K562 (cell line): ENCODE measurements at regions not wholly inside any gene's neighbourhood (a gene's known extent, or its start where the extent isn't known, plus 50 kb on each side); places are given as distances from the start of the nearest gene placed in this dataset.

ENCODE experiments used
- ATAC-seq: fragments of 200-7000 bp; cut with Tn5 transposase; 3 replicates; pipeline ENCODE4 v1.9.1; 2020; ENCODE audit warnings: moderate library complexity
- BruUV-seq: library from RNA; stranded (reverse); fragments of 400-500 nt; replicated peaks from 2 replicates; lab custom pipeline; 2021; lab: Mats Ljungman, UMichigan
- CTCF ChIA-PET: fragments of 300-600 bp; formaldehyde crosslinking; extraction: SDS; loops from one replicate; lab custom pipeline; 2021; ENCODE audit warnings: low intra/inter-chr PET ratio; lab: Yijun Ruan, JAX
- POLR2A ChIA-PET: fragments of 300-600, 350-650 bp; sonication (Branson Sonifier 250); formaldehyde crosslinking; extraction: SDS; loops from one replicate; lab custom pipeline; 2021; ENCODE audit warnings: antibody characterized with exemption, inconsistent platforms; lab: Yijun Ruan, JAX
- DNase-seq, 4 experiments: peaks; one replicate each; pipeline versions ENCODE4 v3.0.0 to v3.0.0-alpha.2; 2011 to 2018; ENCODE audit warnings: low spot score in 3 of 4, mixed read lengths in 3 of 4; ENCODE audit errors: extremely low read depth in 1 of 4
- FAIRE-seq: peaks from 2 replicates; lab custom pipeline; 2011; peaks lifted over from hg19 to GRCh38; lab: Jason Lieb, UNC
- H2AFZ ChIP-seq: 2 replicates; pipeline ENCODE4 v1.6.0; 2011; ENCODE audit warnings: low read depth, low read length, control low read depth, inconsistent platforms
- H3K27ac ChIP-seq: fragments of 200-600 bp; 3 replicates; pipeline ENCODE4 v1.8.0; 2011; ENCODE audit warnings: low read depth, mild to moderate bottlenecking, control low read depth, inconsistent platforms, low read length, moderate library complexity, mixed read lengths; ENCODE audit errors: extremely low read depth
- H3K27me3 ChIP-seq, 2 experiments: fragments of 300-600 bp in 1 of 2; 2 replicates in 1 of 2; 3 replicates in 1 of 2; pipeline versions ENCODE4 v1.6.0 to v1.8.0; 2011; ENCODE audit warnings: inconsistent platforms in 2 of 2, low read length in 2 of 2, mild to moderate bottlenecking in 1 of 2, mixed read lengths in 1 of 2, moderate library complexity in 1 of 2; ENCODE audit not compliant: control insufficient read depth in 2 of 2, insufficient read depth in 2 of 2
- H3K36me3 ChIP-seq: fragments of 300-600 bp; 3 replicates; pipeline ENCODE4 v1.8.0; 2011; ENCODE audit warnings: mild to moderate bottlenecking, low read length, inconsistent platforms; ENCODE audit not compliant: control insufficient read depth, insufficient read depth
- H3K4me1 ChIP-seq, 2 experiments: fragments of 200-600 bp in 1 of 2; replicated peaks in 1 of 2; 2 replicates in 1 of 2; 3 replicates in 1 of 2; pipeline versions ENCODE4 v1.5.1 to v1.8.0; 2011; ENCODE audit warnings: inconsistent platforms in 2 of 2, low read length in 2 of 2, mild to moderate bottlenecking in 1 of 2, mixed read lengths in 1 of 2, moderate library complexity in 1 of 2; ENCODE audit not compliant: control insufficient read depth in 2 of 2, insufficient read depth in 2 of 2
- H3K4me2 ChIP-seq: 2 replicates; pipeline ENCODE4 v1.6.1; 2011; ENCODE audit warnings: low read length, control low read depth, inconsistent platforms, mixed read lengths; ENCODE audit not compliant: insufficient read depth
- H3K4me3 ChIP-seq: fragments of 200-600 bp; sonication (generic), shearing (Covaris generic); 2 replicates; pipeline ENCODE4 v1.5.1; 2016; ENCODE audit warnings: control low read depth, inconsistent platforms
- H3K79me2 ChIP-seq: fragments of 200-600 bp; 3 replicates; pipeline ENCODE4 v1.8.0; 2011; ENCODE audit warnings: low read length, inconsistent platforms; ENCODE audit not compliant: control insufficient read depth, insufficient read depth
- H3K9ac ChIP-seq, 2 experiments: 2 replicates each; pipeline versions ENCODE4 v1.6.0 to v1.6.1; 2011; ENCODE audit warnings: low read depth in 2 of 2, low read length in 2 of 2, control low read depth in 1 of 2, inconsistent platforms in 1 of 2, mild to moderate bottlenecking in 1 of 2, mixed read lengths in 1 of 2; ENCODE audit not compliant: insufficient read depth in 1 of 2
- H3K9me1 ChIP-seq: one replicate; pipeline ENCODE4 v1.6.0; 2011; ENCODE audit warnings: inconsistent platforms, mild to moderate bottlenecking, low read length, moderate library complexity; ENCODE audit not compliant: control insufficient read depth, insufficient read depth
- H3K9me3 ChIP-seq: replicated peaks from 2 replicates; pipeline ENCODE4 v1.5.1; 2011; ENCODE audit warnings: low read depth, low read length, inconsistent platforms; ENCODE audit not compliant: control insufficient read depth, insufficient read depth
- H4K20me1 ChIP-seq: replicated peaks from 2 replicates; pipeline ENCODE4 v1.6.1; 2011; ENCODE audit warnings: low read length, inconsistent platforms, mixed read lengths; ENCODE audit not compliant: control insufficient read depth, insufficient read depth
- BDP1 ChIP-seq: IDR thresholded peaks from 3 replicates; pipeline ENCODE4 v1.6.1; 2011; ENCODE audit not compliant: insufficient read length, insufficient read depth
- BRD9 ChIP-seq: fragments of 450-650 bp; IDR thresholded peaks from 2 replicates; pipeline ENCODE4 v1.6.1; 2018; ENCODE audit warnings: low read depth; ENCODE audit not compliant: partially characterized antibody
- E4F1 ChIP-seq: fragments of 250-450 bp; sonication (Bioruptor Pico); IDR thresholded peaks from 2 replicates; pipeline ENCODE4 v1.5.0; 2021; ENCODE audit warnings: mild to moderate bottlenecking, borderline replicate concordance
- ESRRA ChIP-seq: fragments of 450-650 bp; IDR thresholded peaks from 2 replicates; pipeline ENCODE4 v1.6.1; 2014; ENCODE audit warnings: low read depth, mild to moderate bottlenecking, moderate library complexity, borderline replicate concordance
- HDGF ChIP-seq: fragments of 450-650 bp; IDR thresholded peaks from 2 replicates; pipeline ENCODE4 v1.6.1; 2016
- POLR2H ChIP-seq: IDR thresholded peaks from 2 replicates; pipeline ENCODE4 v1.6.1; 2016; ENCODE audit warnings: missing genetic modification characterization, low read depth, mild to moderate bottlenecking, control low read depth, missing compliant biosample characterization, moderate library complexity
- RCOR1 ChIP-seq, 2 experiments: IDR thresholded peaks; 2 replicates each; pipeline ENCODE4 v1.6.1; 2012; ENCODE audit warnings: low read depth in 2 of 2, low read length in 2 of 2, borderline replicate concordance in 1 of 2, improper control_type of control experiment in 1 of 2
- SMAD2 ChIP-seq: fragments of 150-350 bp; IDR thresholded peaks from 2 replicates; pipeline ENCODE4 v1.6.1; 2014; ENCODE audit warnings: low read depth, mild to moderate bottlenecking, low read length
- ZBTB40 ChIP-seq, 2 experiments: fragments of 450-650 bp in 1 of 2; sonication (generic) in 1 of 2; formaldehyde crosslinking in 1 of 2; IDR thresholded peaks; 2 replicates each; pipeline versions ENCODE4 v1.7.1 to v1.9.0; 2016 to 2022; ENCODE audit warnings: inconsistent platforms in 1 of 2, mild to moderate bottlenecking in 1 of 2, missing genetic modification reagents in 1 of 2
- ZC3H11A ChIP-seq: IDR thresholded peaks from 2 replicates; pipeline ENCODE4 v1.6.1; 2012; ENCODE audit warnings: low read depth, low read length, improper control_type of control experiment
- ZNF431 ChIP-seq: sonication (generic); formaldehyde crosslinking; IDR thresholded peaks from 2 replicates; pipeline ENCODE4 v1.8.0; 2022; ENCODE audit warnings: mild to moderate bottlenecking, missing genetic modification reagents
- ZNF644 ChIP-seq: fragments of 200-800 bp; sonication (Bioruptor generic); IDR thresholded peaks from 2 replicates; pipeline ENCODE4 v1.6.1; 2016; ENCODE audit warnings: low read depth, missing genetic modification characterization, missing compliant biosample characterization
- ZNF766 ChIP-seq: fragments of 200-800 bp; sonication (Bioruptor generic); conservative IDR thresholded peaks from 2 replicates; pipeline ENCODE4 v1.6.1; 2016; ENCODE audit warnings: missing genetic modification characterization, missing compliant biosample characterization
- WGBS: fragments of 100-300 bp; shearing (Covaris generic); methylation state at CpG from one replicate; pipeline ENCODE4 v1.1.6; 2016; ENCODE audit warnings: low coverage, mixed read lengths; ENCODE audit not compliant: insufficient coverage; ENCODE audit errors: missing lambda C conversion rate; 5-methylcytosine and 5-hydroxymethylcytosine counted together
- in situ Hi-C: fragments of 300-500 bp; cut with MboI; formaldehyde crosslinking; loops from 4 replicates; pipeline ENCODE4 v1.15.0; 2018; ENCODE audit warnings: inconsistent platforms, mixed read lengths
- intact Hi-C: fragments of 100-400 bp; cut with micrococcal nuclease; formaldehyde crosslinking; loops from 2 replicates; pipeline ENCODE4 v1.14.2; 2022

- intact Hi-C loops (no loop called here), in situ Hi-C loops (no loop called here)
- Histone ChIP-seq H3K9me1 (no peaks in the 10 kb centered on the region), H3K4me3 (no peak overlapping the region), H3K4me2 (no peak overlapping the region), H3K36me3 (no peaks in the 10 kb centered on the region), H2AFZ (no peak overlapping the region), H3K9me3 (no peaks in the 10 kb centered on the region), H3K9ac (no peak overlapping the region), H3K27ac (no peak overlapping the region), H4K20me1 (no peaks in the 10 kb centered on the region), H3K4me1 (no peaks in the 10 kb centered on the region), H3K79me2 (no peaks in the 10 kb centered on the region), H3K27me3 (no peaks in the 10 kb centered on the region)
- ATAC-seq, result no peak
- no peak for TF ChIP-seq HDGF
- no peak for TF ChIP-seq ZC3H11A
- TF ChIP-seq BRD9, result no peak
- no peak for TF ChIP-seq E4F1 (CRISPR knock-in tag)
- no peak for TF ChIP-seq RCOR1 (IDR thresholded peaks at IDR 0.05; ENCODE audit: borderline replicate concordance in 1 of 2, low read depth in 2 of 2, low read length in 2 of 2)
- no peak for TF ChIP-seq ZNF766
- TF ChIP-seq SMAD2, result no peak
- TF ChIP-seq ZBTB40 (IDR thresholded peaks at IDR 0.05), result no peak
- TF ChIP-seq ZBTB40 (CRISPR knock-in tag; IDR thresholded peaks at IDR 0.05), result no peak
- TF ChIP-seq ESRRA, result no peak
- no peak for TF ChIP-seq ZNF644 (tag)
- TF ChIP-seq POLR2H, result no peak
- no peak for TF ChIP-seq ZNF431 (CRISPR knock-in tag)
- TF ChIP-seq BDP1, result no peak
- 0% methylated on average over 1 of the region's 1 CpG for WGBS
- no peak for FAIRE-seq
- DNase-seq, result no peak
- ChIA-PET CTCF (no interaction called here), POLR2A (no interaction called here)
- BruUV-seq, result no TSS peak
These were observed 239.4 kb upstream of the BOD1L1 start for GRCh38 chr4:13866881-13867280.
